Sigmoid colon (tissue), 6 donors: ENCODE measurements at regions not wholly inside any gene's neighbourhood (a gene's known extent, or its start where the extent isn't known, plus 50 kb on each side); places are given as distances from the start of the nearest gene placed in this dataset.

Source experiments
- DNase-seq: peaks from one replicate; pipeline ENCODE4 v3.0.0-alpha.2; 2019
- H3K27ac ChIP-seq, 4 donors: fragments of 200-600 bp; sonication (generic); one replicate each; pipeline ENCODE4 v1.5.1; 2016 to 2019; ENCODE audit warnings: mild to moderate bottlenecking in 1 of 4
- H3K27me3 ChIP-seq, 3 donors: fragments of 200-600 bp; sonication (generic); one replicate each; pipeline ENCODE4 v1.5.1; 2019; ENCODE audit warnings: mild to moderate bottlenecking in 1 of 3
- H3K36me3 ChIP-seq, 4 donors: fragments of 200-600 bp; sonication (generic); one replicate each; pipeline ENCODE4 v1.5.1; 2016 to 2019
- H3K4me1 ChIP-seq, 4 donors: fragments of 200-600 bp; sonication (generic); one replicate each; pipeline ENCODE4 v1.5.1; 2017 to 2019
- H3K4me3 ChIP-seq, 4 donors: fragments of 200-600 bp; sonication (generic); one replicate each; pipeline ENCODE4 v1.5.1; 2017 to 2019; ENCODE audit warnings: mild to moderate bottlenecking in 2 of 4, moderate library complexity in 1 of 4
- H3K9me3 ChIP-seq, 4 donors: fragments of 200-600 bp in 3 of 4; sonication (generic) in 3 of 4; one replicate each; pipeline versions ENCODE4 v1.5.1 to v1.6.1; 2013 to 2019
- EP300 ChIP-seq, 4 donors: sonication (generic); formaldehyde crosslinking; IDR thresholded peaks; one replicate each; pipeline ENCODE4 v1.6.1; 2017; ENCODE audit warnings: antibody characterized with exemption in 4 of 4
- POLR2A ChIP-seq, 2 donors: fragments of 450-650 bp; IDR thresholded peaks; one replicate each; pipeline ENCODE4 v1.6.1; 2016; ENCODE audit warnings: antibody characterized with exemption in 2 of 2, mild to moderate bottlenecking in 2 of 2, moderate library complexity in 2 of 2
- POLR2AphosphoS5 ChIP-seq, 4 donors: sonication (generic); formaldehyde crosslinking; IDR thresholded peaks; one replicate each; pipeline ENCODE4 v1.6.1; 2017; ENCODE audit warnings: antibody characterized with exemption in 4 of 4
- WGBS, 2 donors: extraction: QIAGEN DNeasy Blood & Tissue Kit; methylation state at CpG; one replicate each; pipeline ENCODE4 v1.1.7; 2013; 5-methylcytosine and 5-hydroxymethylcytosine counted together
- intact Hi-C: fragments of 100-400 bp; cut with DNase I; formaldehyde crosslinking; loops from one replicate; pipeline ENCODE4 v1.15.1; 2023
- TF ChIP-seq, protein P1 (sequence below), 4 experiments: fragments of 450-650 bp in 3 of 4; fragments of 200-600 bp in 1 of 4; IDR thresholded peaks; one replicate each; pipeline ENCODE4 v1.5.1; 2016 to 2019; ENCODE audit warnings: antibody characterized with exemption in 4 of 4, mild to moderate bottlenecking in 3 of 4, moderate library complexity in 2 of 4
- donor health status: healthy with polysubstance abuse.
- donor health status: healthy.

GRCh38 chr15:77749998-77750540 lies 117.4 kb upstream of the LINGO1 start:
- Histone ChIP-seq H3K9me3 (no peaks in the 10 kb centered on the region), H3K27ac (no peak overlapping the region), H3K27me3 (peaks cover 0 to 8% (median 0%) of the 10 kb centered on the region in 3 donors), H3K36me3 (no peaks in the 10 kb centered on the region), H3K4me1 (peaks cover 0 to 7% (median 4%) of the 10 kb centered on the region in 4 donors), H3K4me3 (no peak overlapping the region)
- no peak for DNase-seq
- WGBS, 2 donors: 81% methylated on average over 15 of the region's 15 CpGs
- TF ChIP-seq, protein P1, sequence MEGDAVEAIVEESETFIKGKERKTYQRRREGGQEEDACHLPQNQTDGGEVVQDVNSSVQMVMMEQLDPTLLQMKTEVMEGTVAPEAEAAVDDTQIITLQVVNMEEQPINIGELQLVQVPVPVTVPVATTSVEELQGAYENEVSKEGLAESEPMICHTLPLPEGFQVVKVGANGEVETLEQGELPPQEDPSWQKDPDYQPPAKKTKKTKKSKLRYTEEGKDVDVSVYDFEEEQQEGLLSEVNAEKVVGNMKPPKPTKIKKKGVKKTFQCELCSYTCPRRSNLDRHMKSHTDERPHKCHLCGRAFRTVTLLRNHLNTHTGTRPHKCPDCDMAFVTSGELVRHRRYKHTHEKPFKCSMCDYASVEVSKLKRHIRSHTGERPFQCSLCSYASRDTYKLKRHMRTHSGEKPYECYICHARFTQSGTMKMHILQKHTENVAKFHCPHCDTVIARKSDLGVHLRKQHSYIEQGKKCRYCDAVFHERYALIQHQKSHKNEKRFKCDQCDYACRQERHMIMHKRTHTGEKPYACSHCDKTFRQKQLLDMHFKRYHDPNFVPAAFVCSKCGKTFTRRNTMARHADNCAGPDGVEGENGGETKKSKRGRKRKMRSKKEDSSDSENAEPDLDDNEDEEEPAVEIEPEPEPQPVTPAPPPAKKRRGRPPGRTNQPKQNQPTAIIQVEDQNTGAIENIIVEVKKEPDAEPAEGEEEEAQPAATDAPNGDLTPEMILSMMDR (IDR thresholded peaks at IDR 0.05): no peak
- TF ChIP-seq POLR2A (IDR thresholded peaks at IDR 0.05): no peak
- TF ChIP-seq POLR2AphosphoS5 (IDR thresholded peaks at IDR 0.05): no peak
- TF ChIP-seq EP300 (IDR thresholded peaks at IDR 0.05): no peak
- intact Hi-C loops: no loop called here

DNA sequence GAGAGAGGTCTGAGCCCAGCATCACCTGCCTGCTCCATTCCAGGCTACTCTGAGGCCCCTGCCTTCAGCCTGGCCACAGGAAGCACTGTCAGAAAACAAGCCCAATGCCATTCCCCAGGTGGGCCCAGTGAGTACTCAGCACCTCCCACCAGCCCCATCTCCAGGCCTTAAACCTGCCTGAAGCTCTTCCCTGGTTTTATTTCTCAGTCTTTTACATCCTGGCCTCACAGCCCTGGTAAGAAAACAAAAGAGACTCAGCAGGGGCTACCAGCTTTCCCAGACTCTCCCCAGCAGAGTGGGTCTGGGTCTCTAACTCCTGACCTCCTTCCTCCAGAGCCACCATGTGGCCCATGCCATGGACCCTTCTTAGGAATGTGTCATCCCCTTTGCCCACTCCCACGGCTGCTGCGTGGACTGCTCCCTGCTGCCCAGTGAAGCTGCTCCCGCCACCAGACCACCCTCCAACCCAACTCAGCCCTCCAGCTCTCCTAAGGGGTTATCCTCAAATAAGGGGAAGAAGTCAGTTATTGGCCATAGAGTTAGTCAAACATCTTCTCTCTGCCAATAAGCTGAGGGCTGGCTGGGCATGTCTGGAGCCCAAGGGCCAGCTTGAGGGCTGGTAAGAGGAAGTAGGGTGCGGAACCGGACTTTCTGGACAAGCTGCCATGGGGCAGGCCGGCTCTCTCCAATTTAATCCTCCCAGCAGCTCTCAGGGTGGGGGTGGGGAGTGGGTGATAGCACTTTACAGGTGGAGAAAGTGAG lies 116.7 kb upstream of the LINGO1 start:
- TF ChIP-seq, protein P1 (IDR thresholded peaks at IDR 0.05): no peak
- TF ChIP-seq POLR2AphosphoS5 (IDR thresholded peaks at IDR 0.05): no peak
- Histone ChIP-seq H3K27ac (no peak overlapping the region), H3K36me3 (no peaks in the 10 kb centered on the region), H3K27me3 (peaks cover 0 to 8% (median 0%) of the 10 kb centered on the region in 3 donors), H3K4me3 (no peak overlapping the region), H3K9me3 (no peaks in the 10 kb centered on the region), H3K4me1 (peaks cover 0 to 7% (median 4%) of the 10 kb centered on the region in 4 donors)
- WGBS, 2 donors: 70 to 71% methylated on average over 6 of the region's 6 CpGs
- intact Hi-C loops: no loop called here
- no peak for DNase-seq

GRCh38 chr15:77748078-77749064 lies 115.7 kb upstream of the LINGO1 start:
- WGBS, 2 donors: 54 to 77% methylated on average over 10 of the region's 10 CpGs
- no peak overlapping the region for H3K4me3 ChIP-seq
- intact Hi-C loops: no loop called here

More at GRCh38 chr15:77748078-77749064, 115.7 kb upstream of the LINGO1 start:
- TF ChIP-seq POLR2AphosphoS5 (IDR thresholded peaks at IDR 0.05) (no peak), POLR2A (IDR thresholded peaks at IDR 0.05) (no peak), EP300 (IDR thresholded peaks at IDR 0.05) (no peak)
- TF ChIP-seq, protein P1 (IDR thresholded peaks at IDR 0.05): no peak
- no peak for DNase-seq
- peaks cover 0 to 7% (median 4%) of the 10 kb centered on the region in 4 donors for H3K4me1 ChIP-seq
- H3K27me3 ChIP-seq: peaks cover 0 to 8% (median 0%) of the 10 kb centered on the region in 3 donors
- H3K27ac ChIP-seq: no peak overlapping the region
- no peaks in the 10 kb centered on the region for H3K36me3 ChIP-seq
- H3K9me3 ChIP-seq: no peaks in the 10 kb centered on the region
